Activated naive CD4-positive, alpha-beta T cell treated with anti-CD3 and anti-CD28 coated beads, Interleukin-2, amount 50 U/mL, for 16 hours (primary cell): ENCODE measurements at regions not wholly inside any gene's neighbourhood (a gene's known extent, or its start where the extent isn't known, plus 50 kb on each side); places are given as distances from the start of the nearest gene placed in this dataset.

Experiments
- DNase-seq: peaks from one replicate; pipeline ENCODE4 v3.0.0-alpha.2; 2020

- DNase-seq = no peak
These were observed 112.5 kb upstream of the CD180 start for GRCh38 chr5:67308988-67309688.

DNA sequence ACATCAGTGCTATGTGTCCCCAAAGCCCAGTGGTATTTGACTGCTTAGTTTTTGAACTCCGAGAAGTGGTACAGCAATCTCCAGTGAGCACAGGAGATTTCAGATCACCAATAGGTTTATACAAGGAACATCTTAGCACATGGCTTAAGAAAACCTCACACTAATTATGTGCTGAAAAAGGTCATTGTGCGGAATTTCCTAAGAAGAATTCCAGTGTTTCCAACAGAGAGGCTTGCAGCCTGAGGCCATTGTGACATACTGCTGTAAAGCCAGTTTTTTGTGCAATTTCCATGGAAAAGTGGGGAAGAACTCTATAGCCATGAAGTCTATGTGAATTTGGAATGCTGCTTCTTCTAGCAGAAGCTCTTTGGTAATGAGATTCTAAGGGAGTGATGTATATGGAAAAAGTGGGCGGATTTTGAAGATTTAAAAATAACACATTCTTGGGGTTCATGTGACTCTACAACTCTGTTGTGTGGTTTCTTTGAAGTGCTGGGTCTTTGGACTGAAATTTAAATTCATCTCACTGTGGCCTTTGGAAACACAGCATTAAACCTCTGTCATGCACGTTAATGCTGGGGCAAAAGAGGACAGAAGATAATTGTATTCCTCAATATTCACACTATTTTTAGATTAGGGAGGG, 110.5 kb upstream of the CD180 start:
- DNase-seq = no peak

- DNase-seq = no peak
These were observed 109.5 kb upstream of the CD180 start for GRCh38 chr5:67305913-67306710.

- no peak for DNase-seq
These were observed 108.8 kb upstream of the CD180 start for GRCh38 chr5:67305401-67305800.

DNA sequence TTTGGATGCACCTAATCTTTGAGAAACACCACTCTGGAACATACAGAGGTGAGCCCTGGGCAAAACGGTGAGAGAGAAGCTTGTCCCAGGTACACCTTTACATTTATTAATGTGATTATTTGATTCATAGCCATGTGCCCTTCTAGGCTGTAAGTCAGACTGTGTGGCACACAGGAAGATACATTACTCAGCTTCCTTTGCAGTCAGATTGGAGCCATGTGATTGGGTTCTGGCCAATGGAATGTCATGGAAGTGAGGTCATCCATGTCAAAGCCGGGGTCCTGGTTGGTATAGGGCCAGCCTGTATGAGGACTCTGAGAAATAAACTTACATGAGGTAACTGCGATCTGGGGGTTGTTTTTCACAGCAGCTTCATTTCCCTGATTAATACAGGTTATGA, 106.8 kb upstream of the CD180 start:
- DNase-seq = no peak

DNA sequence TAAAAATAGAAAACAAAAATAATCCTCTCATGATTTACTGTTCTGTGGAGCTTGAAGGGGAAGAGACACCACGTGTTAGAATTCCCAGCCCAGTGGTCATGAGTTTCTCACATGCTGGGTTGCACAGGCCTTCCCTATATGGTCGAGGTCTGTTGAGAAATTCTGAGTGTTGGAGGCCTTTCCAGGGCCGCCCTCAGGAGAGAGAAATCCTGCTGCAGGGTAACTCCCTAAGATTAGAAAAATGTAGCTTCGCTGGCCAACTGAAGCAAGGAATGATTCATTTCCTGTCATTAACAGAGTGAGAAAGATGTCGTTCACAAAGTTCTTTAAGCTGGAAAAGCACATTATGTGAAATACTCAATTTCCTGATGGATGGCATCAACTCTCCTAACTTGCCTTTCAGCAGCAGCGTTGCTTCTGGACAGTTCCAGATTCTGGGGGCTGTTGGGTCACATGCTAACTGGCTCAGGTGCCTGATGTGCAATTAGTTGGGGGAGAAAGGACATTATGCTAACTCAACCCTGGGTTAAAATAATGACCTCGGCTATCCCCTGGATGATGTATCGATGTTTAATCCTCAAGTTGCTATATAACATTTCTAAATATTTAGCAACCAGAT, 104.8 kb upstream of the CD180 start:
- no peak for DNase-seq

GRCh38 chr5:67300326-67300725, 103.7 kb upstream of the CD180 start:
- no peak for DNase-seq

DNA sequence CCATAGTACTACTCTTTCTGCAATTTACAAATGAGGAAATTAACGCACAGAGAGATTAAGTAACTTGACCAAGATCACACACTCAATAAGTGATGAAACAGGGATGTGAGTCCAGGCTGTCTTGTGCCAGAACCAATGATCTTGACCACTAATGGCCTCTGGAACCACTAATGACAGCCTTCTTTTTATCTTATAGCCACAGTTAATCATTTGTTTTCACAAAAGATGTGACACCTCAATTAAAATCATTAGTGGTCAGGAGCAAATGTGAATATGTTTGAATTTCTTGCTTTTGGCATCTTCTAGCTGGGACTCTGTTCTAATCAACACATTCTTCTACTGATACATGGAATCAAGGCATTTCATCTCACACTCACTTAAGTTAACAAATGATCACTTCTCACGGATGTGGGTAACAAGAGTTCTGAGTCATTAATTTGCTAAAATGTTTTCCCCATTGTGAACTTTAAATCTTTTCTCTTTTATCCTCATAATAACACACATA, 102.7 kb upstream of the CD180 start:
- no peak for DNase-seq

- no peak for DNase-seq
These were observed 101.4 kb upstream of the CD180 start for GRCh38 chr5:67297802-67298532.

GRCh38 chr5:67297376-67297775, 100.8 kb upstream of the CD180 start:
- DNase-seq = no peak

- DNase-seq = no peak
These were observed 97.8 kb upstream of the CD180 start for GRCh38 chr5:67294266-67294938.

GRCh38 chr5:67293226-67293625, 96.6 kb upstream of the CD180 start:
- DNase-seq = no peak

DNA sequence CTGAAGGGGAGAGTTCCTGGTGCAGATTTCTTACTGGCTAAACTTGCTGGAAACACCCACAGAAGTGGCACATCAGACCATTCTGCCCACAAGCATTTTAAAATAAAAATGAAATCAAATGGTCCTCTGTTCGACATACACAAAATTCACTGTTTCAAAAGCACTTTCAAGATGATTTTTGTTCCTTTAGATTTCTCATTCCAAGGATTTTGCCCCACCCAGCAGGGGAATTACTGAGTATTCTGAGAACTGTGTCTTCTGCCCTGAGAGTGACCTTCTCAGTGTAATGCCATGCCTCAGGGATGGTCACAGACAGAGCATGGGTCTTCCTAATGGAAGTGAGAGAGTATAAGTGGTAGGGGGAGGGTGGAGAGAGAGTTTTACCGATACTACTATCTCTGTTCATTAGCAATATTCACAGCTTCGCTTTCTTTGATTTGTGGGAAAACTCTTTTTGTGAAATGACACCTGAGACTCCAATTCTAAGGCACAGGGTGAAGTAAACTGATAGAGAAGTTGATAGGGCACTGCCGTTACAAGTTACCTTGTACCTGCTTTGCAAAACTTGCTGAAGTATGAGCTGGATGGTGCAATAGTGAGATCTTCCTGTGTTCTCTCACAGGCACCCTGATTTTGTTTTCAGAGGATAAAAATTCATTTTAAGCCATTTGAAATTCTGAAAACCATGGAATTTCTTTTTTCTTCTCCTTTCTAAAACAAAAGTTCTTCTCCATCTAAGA, 95.8 kb upstream of the CD180 start:
- DNase-seq = no peak

DNA sequence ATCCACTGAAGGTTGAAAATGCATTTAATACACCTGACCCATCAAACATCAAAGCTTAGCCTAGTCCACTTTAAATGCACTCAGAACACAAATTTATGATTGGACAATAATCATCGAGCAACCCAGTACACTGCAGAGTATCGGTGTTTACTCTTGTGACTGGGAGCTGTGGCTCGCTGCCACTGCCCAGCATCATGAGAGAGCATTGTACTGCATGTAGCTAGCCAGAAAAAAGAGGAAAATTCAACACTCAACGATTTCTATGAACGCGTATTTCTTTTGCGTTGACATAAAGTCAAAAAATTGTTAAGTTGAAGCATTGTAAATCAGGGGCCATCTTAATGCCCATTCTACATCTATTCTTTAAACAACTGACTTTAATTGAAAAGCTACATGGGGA, 95.1 kb upstream of the CD180 start:
- no peak for DNase-seq

GRCh38 chr5:67291066-67291465, 94.5 kb upstream of the CD180 start:
- no peak for DNase-seq

GRCh38 chr5:67290655-67291054, 94.1 kb upstream of the CD180 start:
- DNase-seq = no peak

DNA sequence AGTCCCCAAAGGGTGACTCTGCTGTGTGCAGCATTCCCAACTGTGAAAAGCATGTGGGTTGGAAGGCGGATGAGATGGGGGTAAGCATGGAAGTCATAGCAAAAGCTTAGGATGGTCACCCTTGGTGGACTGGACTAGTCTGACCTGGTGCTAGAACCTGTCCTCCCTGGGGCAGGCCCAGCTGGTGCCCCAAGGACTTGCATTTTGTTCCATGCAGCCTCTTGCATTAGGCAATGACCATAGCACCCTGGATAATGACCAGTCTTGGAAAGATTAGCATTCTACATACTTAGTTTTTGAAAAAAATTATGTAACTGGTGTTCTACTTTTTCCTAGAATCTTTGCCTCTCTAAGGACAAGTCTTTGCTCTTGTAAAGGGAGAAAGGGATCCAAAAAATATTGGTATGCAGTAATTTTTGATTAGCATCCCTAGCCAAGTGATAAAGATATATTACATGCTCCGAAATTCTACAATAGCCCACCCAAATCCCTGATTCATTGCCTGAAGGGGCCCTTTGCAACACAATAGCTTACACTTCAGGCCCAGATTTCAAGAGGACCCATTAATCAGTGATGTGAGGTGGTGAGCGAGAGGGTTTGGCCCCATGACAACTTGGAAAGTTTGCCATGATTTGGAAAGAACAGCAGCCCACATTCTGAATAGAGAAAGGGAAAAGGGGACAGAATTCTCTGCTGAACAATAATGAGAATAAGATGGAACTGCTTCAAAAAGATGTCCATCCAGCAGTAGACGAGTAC, 93.3 kb upstream of the CD180 start:
- no peak for DNase-seq

GRCh38 chr5:67287510-67288268, 91.1 kb upstream of the CD180 start:
- no peak for DNase-seq

GRCh38 chr5:67286006-67286405, 89.4 kb upstream of the CD180 start:
- no peak for DNase-seq

- no peak for DNase-seq
These were observed 87.4 kb upstream of the CD180 start for GRCh38 chr5:67283988-67284487.
